HG03342 (cell line): ENCODE measurements at regions not wholly inside any gene's neighbourhood (a gene's known extent, or its start where the extent isn't known, plus 50 kb on each side); places are given as distances from the start of the nearest gene placed in this dataset.

Source experiments
- ATAC-seq: cut with Tn5 transposase; IDR thresholded peaks from one replicate; pipeline ENCODE4 v1.9.1; 2021; ENCODE audit warnings: mild to moderate bottlenecking, moderate library complexity; ENCODE audit not compliant: unreplicated experiment

- no peak for ATAC-seq
Observed at GRCh38 chr12:115517913-115518312, 759.6 kb downstream of the MED13L start.

GRCh38 chr12:115511986-115512711, 765.3 kb downstream of the MED13L start:
- no peak for ATAC-seq

- no peak for ATAC-seq
Observed at GRCh38 chr12:115511305-115511704, 766.2 kb downstream of the MED13L start.

GRCh38 chr12:115508990-115509389, 768.5 kb downstream of the MED13L start:
- no peak for ATAC-seq

GRCh38 chr12:115507951-115508722, 769.4 kb downstream of the MED13L start:
- no peak for ATAC-seq

- ATAC-seq = no peak
Observed at GRCh38 chr12:115507560-115507889, 770.0 kb downstream of the MED13L start.

- ATAC-seq = no peak
Observed at GRCh38 chr12:115506822-115507559, 770.5 kb downstream of the MED13L start.

GRCh38 chr12:115504306-115505290, 772.9 kb downstream of the MED13L start:
- ATAC-seq = no peak

GRCh38 chr12:115500872-115501271, 776.6 kb downstream of the MED13L start:
- ATAC-seq = no peak

GRCh38 chr12:115495300-115495699, 782.2 kb downstream of the MED13L start:
- ATAC-seq = no peak

GRCh38 chr12:115492553-115492952, 784.9 kb downstream of the MED13L start:
- no peak for ATAC-seq

- ATAC-seq = no peak
Observed at GRCh38 chr12:115491511-115492250, 785.8 kb downstream of the MED13L start.

GRCh38 chr12:115489253-115489652, 788.2 kb downstream of the MED13L start:
- no peak for ATAC-seq

- no peak for ATAC-seq
Observed at GRCh38 chr12:115485967-115486366, 791.5 kb downstream of the MED13L start.

GRCh38 chr12:115485503-115485902, 792.0 kb downstream of the MED13L start:
- ATAC-seq = no peak

GRCh38 chr12:115482943-115483342, 794.5 kb downstream of the MED13L start:
- ATAC-seq = no peak

- no peak for ATAC-seq
Observed at GRCh38 chr12:115481141-115481540, 796.4 kb downstream of the MED13L start.

- no peak for ATAC-seq
Observed at GRCh38 chr12:115478505-115478904, 794.5 kb upstream of the TBX3 start.

- no peak for ATAC-seq
Observed at GRCh38 chr12:115474539-115475353, 790.8 kb upstream of the TBX3 start.
